ENCODE measurements at regions not wholly inside any gene's neighbourhood (a gene's known extent, or its start where the extent isn't known, plus 50 kb on each side); places are given as distances from the start of the nearest gene placed in this dataset.

- Mint-ChIP-seq H3K36me3 (peaks cover 3% of the 10 kb centered on the region; the same call in 1 of the 2 replicates), H3K27ac (no peak overlapping the region), H3K4me3 (no peak overlapping the region), H3K27me3 (ENCODE audit: low read depth) (no peaks in the 10 kb centered on the region), H3K9me3 (peaks cover 5% of the 10 kb centered on the region), H3K4me1 (no peaks in the 10 kb centered on the region)
- ChIA-PET CTCF (no interaction called here), POLR2A (no interaction called here)
- no peak for TF ChIP-seq RORB (CRISPR knock-in tag; IDR thresholded peaks at IDR 0.05)
- DNase-seq (ENCODE audit: low spot score): no peak
- ATAC-seq: no peak
Measured at GRCh38 chr14:95025218-95025617, 132.1 kb downstream of the DICER1 start.

- no peaks in the 10 kb centered on the region for H3K27me3 Mint-ChIP-seq (ENCODE audit: low read depth)
- H3K27ac Mint-ChIP-seq: no peak overlapping the region
- peaks cover 5% of the 10 kb centered on the region for H3K9me3 Mint-ChIP-seq
- H3K36me3 Mint-ChIP-seq: peaks cover 3% of the 10 kb centered on the region; the same call in 1 of the 2 replicates
- H3K4me1 Mint-ChIP-seq: no peaks in the 10 kb centered on the region
- DNase-seq (ENCODE audit: low spot score): no peak
- ATAC-seq: no peak
- TF ChIP-seq CTCF (IDR thresholded peaks at IDR 0.05) (no peak), FOXP1 (CRISPR knock-in tag; IDR thresholded peaks at IDR 0.05; ENCODE audit: borderline replicate concordance) (no peak), NFE2L1 (CRISPR knock-in tag; IDR thresholded peaks at IDR 0.05) (no peak), ZMAT4 (CRISPR knock-in tag; IDR thresholded peaks at IDR 0.05) (no peak), SOX15 (CRISPR knock-in tag; IDR thresholded peaks at IDR 0.05) (no peak), ZNF121 (CRISPR knock-in tag; IDR thresholded peaks at IDR 0.05) (no peak), ZNF396 (CRISPR knock-in tag; IDR thresholded peaks at IDR 0.05; ENCODE audit: borderline replicate concordance) (no peak), ZNF317 (CRISPR knock-in tag; IDR thresholded peaks at IDR 0.05; ENCODE audit: borderline replicate concordance, low read depth) (no peak), TEAD4 (CRISPR knock-in tag; IDR thresholded peaks at IDR 0.05) (no peak), MYBL2 (CRISPR knock-in tag; IDR thresholded peaks at IDR 0.05) (no peak), JUN (CRISPR knock-in tag; IDR thresholded peaks at IDR 0.05) (no peak), NFYB (CRISPR knock-in tag; conservative IDR thresholded peaks at IDR 0.05; ENCODE audit: low read depth) (no peak), NR3C1 (CRISPR knock-in tag; conservative IDR thresholded peaks at IDR 0.05; ENCODE audit: low read depth) (no peak), JAZF1 (CRISPR knock-in tag; IDR thresholded peaks at IDR 0.05) (no peak), PRRX2 (CRISPR knock-in tag; IDR thresholded peaks at IDR 0.05) (no peak), TP53 (CRISPR knock-in tag; IDR thresholded peaks at IDR 0.05) (no peak), FOXP4 (CRISPR knock-in tag; IDR thresholded peaks at IDR 0.05) (no peak)
- TF ChIP-seq, protein P1, sequence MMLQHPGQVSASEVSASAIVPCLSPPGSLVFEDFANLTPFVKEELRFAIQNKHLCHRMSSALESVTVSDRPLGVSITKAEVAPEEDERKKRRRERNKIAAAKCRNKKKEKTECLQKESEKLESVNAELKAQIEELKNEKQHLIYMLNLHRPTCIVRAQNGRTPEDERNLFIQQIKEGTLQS (CRISPR knock-in tag; conservative IDR thresholded peaks at IDR 0.05): no peak
- TF ChIP-seq, protein P2, sequence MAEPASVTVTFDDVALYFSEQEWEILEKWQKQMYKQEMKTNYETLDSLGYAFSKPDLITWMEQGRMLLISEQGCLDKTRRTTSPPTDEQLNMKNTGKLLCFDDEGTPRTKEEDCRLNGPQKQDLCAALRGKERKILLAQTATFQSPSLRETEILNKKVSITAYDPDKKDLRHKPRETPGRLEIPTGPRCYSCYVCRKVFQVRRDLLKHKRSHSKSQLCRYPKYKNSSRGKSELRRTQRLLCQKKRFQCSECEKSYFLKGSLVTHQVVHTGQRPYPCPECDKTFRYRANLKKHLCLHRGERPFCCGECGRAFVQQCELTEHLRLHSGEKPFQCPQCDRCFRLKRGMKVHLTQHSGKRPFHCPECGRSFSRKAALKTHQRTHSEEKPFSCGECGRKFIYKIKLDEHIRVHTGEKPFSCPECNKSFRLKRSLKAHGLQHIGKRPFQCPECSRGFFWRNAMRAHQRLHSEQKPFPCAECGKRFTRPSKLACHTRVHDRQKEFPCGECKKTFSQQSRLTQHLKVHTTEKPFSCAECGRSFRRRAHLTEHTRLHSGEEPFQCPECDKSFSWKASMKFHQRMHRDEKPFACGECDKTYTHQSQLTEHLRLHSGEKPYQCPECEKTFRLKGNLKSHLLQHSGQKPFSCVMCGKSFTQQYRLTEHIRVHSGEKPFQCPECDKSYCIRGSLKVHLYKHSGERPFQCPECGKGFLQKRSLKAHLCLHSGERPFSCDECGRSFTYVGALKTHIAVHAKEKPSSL (CRISPR knock-in tag; conservative IDR thresholded peaks at IDR 0.05): no peak
- H3K4me3 Mint-ChIP-seq: no peak overlapping the region
- ChIA-PET CTCF (interaction anchor here (1.1 to 1.3 kb wide), 3 partner anchors 10 to 390 kb away, joined by 3 to 4 read pairs (median 3); no protein-coding TSS in a partner anchor), POLR2A (interaction anchor here (0.5 kb wide), 2 partner anchors 186 to 903 kb away, joined by 3 to 4 read pairs; no protein-coding TSS in a partner anchor)
Measured at GRCh38 chr14:95024380-95024779, 132.9 kb downstream of the DICER1 start.

All from WTC11 (cell line).